GM18868 (cell line): ENCODE measurements at regions not wholly inside any gene's neighbourhood (a gene's known extent, or its start where the extent isn't known, plus 50 kb on each side); places are given as distances from the start of the nearest gene placed in this dataset.

Experiments
- ATAC-seq: cut with Tn5 transposase; IDR thresholded peaks from one replicate; pipeline ENCODE4 v1.9.1; 2021; ENCODE audit warnings: mild to moderate bottlenecking, moderate library complexity; ENCODE audit not compliant: unreplicated experiment

DNA sequence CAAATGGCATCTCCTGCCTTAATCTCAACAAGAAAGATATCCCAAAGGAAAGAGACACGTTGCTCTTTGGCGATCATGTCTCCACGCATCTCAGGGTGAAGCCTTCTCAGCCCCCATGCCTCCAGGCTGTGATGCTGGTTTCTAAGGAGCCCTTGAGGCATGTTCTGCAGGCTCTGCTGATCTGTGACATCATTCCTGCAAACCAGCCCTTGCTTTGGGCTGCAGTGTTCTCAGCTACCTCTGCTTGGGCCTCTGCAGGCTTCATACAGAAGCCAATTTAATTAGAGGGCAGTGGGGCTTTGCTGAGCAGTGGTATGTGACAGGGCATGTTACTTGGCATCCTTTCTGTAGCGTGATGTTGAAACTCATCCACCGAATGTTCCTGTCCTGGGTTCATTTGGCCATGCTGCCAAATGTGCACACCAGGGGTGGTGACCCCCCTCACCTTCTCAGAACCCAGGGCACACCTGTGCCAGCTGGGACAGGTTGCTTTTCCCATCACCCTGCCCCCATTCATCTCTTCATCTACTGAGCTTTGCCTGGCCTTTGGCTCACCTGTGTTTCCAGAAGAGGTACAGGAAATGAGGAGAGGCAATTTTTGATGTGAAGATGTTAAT, 230.9 kb downstream of the TEX29 start:
- no peak for ATAC-seq

DNA sequence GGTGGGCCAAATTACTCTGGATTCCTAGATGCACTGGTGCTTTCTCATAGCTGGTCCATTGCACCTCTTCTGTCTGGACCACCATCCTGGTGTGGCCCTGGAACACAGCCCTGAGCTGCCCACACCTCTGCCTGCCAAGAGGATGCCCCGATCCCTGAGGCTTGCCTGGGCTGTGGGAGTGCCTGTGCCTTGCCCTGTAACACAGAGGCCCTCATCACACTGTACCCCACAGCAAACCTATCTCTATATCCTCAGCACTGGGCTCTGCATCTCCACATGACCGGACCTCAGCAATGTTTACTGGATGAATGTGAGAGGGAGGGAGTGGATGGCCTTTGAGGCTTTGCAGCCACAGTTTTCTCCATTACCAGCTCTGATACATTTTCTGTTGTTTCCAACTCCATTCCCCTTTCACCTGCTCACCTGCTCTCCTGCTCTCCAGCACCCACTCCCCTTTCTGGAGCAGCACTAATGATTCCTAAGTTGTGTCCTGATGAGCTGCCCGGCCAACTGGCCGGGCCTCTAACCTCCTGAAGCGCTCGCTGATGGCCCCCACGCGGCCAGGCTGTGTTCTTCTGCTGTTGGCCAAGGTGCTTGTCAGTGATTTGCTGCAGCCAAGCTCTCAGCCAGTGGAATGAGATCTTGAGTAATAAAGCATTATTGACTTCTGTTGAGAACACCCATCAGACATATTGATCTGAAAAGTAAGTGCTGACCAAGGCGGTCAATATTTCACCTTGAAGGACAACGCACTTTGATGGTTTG, 232.6 kb downstream of the TEX29 start:
- ATAC-seq, result no peak

DNA sequence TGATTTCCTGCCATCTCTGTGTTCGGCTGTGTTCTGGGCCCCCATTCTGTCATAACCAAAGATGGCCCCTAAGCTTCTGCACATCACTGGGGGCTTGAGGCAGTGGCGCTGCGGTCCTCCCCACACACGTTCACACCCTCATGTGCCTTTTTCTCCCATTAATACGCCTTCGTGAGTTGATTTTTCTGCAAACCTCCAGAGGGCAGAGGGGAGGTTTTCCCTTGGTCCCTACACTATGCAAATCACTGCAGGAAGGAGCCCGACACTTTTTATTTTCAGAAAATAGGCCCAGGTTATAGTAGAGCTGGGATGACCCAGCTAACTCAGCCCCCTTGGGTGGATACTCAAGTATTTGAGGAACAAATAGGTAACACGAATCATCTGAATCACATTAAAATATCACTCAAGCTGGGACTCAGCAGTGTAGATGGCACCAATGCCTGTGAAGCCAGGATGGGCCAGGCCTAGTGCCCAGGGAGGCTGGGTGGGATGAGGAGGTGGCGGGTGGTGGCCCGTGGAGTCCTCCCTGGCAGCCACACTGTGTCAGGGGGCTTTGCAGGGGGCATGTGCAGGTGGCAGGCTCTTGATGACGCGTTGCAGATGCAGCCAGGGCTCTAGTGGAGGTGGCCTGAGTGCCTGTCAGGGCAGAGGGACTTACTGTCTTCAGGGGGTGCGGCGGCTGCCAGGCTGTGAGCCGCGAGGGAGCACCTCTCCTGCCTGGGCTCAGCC, 234.3 kb downstream of the TEX29 start:
- ATAC-seq, result no peak

DNA sequence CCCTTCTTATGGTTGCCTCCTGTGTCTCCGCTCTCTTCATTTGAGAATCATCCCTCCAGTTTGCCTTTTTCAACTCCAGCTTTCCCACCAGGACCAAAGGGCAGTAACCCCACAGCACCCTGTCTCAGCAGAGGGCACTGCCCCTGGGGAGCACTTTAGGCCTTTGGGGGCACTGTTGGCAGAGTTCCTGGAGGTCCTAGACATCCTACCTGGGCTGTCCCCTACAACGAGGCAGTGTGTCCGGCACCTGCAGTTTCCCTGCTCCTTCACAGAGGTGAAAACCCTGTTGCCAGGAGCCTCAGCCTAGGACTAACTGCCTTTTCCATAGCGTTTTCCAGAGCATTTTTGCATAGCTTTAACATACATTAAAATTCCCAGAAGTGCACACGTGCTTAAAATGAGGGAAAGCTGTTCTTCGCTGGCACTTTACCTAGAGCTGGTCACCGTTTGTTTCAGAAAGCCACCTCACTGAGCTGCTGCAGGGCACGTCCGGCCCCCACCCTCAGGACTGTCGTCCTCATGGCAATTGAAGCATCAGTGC, 234.9 kb downstream of the TEX29 start:
- no peak for ATAC-seq

DNA sequence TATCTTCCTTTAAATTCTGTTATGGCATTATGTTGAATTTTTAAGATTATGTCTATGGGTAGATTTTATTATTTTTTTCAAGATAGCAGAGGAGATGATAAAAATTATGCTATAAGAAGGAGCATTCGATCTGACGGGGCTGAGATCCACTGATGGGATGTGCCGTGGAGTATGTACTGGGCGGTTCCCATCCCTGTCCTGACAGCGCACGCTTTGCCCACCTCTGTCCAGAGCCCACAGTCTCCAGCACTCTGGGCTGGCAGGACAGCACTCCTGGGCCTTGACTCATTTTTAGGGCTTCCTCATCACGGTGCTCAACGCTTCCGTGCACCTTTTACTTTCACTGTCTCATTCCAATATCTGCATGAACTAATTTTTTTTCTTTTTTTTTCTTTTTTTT, 235.5 kb downstream of the TEX29 start:
- no peak for ATAC-seq

DNA sequence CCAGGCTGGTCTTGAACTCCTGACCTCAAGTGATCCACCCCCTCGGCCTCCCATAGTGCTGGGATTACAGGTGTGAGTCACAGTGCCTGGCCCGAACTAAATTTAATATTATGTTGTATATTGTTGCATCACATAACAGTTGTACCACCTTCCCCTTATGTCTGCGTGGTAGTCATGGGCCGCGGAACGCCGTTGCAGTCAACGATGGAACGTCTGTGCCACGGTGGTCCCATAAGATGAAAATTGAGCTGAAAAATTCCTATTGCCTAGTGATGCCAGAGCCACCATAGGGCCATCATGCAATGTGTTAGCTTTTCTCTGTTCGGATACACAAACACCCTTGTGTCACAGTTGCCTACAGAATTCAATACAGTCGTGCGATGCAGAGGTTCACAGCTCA, 236.1 kb downstream of the TEX29 start:
- ATAC-seq, result no peak

DNA sequence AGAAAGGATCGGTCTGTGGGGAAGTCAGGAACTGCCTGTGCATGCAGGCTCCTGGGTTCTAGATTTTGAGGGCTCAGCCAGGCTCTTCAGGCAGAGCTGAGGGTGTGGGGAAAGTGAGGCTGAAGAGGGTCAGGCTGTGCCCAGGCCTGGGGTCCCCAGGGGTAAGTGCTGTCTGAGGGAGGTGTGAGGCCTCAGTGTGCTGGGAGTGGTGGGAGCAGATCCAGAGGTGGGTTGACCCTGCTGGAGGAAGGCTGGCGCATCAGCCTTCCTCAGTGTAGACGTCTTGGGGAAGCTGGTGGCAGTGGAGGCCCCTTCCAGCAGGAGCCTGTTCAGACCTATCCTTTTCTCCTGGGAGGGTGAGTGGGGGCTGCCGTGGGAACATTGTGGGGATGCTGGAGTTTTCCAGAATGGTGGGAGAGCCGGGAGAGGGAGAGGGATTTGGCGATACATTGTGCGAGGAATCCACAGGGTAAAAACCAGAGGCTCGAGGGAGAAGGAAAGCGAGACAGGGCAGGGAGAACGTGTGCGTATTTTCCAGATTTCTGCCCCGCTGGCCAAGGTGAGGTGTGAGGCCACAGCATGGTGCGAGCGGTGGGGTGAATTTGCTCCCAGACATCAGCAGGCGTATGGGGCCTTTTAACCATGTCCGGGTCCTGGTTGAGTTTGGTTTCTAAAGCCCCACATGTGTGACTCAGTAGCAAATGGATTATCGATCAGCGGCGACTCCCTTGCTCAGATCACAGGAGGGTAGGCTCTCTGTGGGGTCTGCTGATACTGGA, 237.7 kb downstream of the TEX29 start:
- ATAC-seq, result no peak

DNA sequence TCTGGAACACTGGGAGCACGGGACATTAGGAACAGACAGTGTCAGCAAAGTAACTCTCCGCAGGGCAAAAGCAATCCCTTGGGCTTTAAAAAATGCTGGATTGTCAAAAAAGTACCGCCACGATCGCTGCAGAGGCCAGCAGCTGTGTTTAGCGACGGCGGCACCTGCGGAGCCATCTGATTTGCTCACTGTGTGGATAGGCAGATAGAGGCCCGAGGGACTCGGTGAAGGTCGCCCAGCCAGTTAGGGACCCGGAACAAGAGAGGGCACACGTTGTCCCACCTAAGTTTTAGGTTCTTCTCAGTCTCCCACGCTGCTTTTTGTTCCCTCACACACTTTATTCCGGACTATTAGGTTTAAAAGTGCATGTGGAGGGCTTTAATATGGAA, 238.3 kb downstream of the TEX29 start:
- no peak for ATAC-seq

DNA sequence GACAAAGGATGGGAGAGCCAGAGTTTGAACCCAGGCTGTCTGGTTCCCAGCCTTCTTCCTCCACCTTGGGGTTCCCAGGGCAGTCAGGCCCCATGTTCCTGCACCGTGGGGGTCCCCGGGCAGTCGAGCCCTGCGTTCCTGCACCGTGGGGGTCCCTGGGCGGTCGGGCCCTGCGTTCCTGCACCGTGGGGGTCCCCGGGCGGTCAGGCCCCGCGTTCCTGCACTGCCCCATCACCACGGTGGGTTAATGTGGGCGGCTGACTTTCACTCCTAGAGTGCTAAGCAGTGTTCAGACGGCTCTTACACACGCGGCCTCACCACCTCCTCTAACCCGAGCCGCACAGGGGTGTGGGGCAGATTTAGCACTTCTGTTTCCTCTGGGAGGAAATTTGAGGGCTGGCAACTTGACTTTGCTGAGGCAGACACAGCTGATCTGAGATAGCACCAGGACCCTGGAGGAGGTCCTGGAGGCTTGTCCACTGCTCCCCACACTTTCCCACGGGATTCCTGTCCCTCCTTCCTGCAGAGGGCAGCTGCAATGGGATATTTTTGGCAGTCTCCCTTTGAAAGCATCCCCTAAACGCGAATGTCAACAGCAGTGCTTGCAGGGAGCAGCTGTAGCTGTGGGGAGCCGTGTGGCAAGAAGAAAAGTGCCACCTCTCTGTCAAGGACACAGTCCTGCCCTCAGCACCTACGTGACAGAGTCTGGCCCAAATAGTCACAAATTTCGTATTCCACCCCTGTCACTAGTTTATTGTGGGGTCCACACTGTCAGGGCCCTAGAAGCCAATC, 239.4 kb downstream of the TEX29 start:
- ATAC-seq, result no peak

DNA sequence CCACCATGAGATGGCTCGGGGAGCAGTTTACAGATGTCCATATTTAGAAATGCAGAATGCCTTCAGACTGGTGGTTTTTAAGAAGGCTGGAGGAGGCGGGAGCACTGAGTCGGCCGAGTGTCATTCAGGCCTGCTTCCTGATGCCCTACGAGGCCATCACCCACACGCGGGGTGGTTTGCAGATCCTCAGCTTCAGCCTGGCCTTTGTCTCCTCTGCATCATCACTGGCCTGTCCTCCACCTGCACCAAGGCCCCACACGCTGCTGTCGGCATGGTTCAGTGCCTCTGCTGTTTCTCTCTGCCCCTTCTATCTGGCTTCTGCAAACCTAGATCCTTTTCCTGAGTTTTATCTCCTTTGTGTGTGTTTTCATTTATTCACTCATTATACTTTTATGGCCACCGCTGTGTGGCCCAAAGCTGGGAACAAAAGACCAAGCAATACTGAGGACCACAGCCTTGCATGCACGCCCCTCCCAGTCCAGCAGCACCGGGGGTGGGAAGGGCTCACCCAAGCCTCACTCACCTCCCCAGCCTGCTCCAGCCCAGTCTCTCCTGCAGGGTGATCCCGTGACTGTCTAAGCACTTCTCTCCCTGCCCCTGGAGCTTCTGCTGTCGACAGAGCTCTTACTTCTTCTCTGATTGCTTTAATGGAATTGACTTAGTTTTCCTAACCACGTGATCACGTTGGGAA, 240.8 kb downstream of the TEX29 start:
- ATAC-seq, result no peak

DNA sequence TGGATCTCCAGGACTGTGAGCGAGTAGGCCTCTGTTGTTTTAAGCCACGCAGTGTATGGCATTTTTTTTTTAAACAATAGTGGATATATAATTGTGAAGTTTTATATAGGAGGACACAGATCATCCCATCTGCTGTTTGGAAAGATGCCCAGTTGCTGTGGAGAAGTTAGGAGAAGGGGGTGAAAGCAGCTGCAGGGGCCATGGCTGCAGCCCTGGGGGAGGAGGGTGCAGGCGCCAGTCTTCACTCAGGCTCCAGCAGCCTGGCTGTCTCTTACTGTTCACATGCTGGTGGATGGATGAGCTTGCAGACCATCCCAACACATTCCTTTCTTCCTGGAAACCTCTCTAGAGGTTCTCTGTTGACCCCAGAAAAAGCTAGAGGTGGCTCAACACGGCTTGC, 242.3 kb downstream of the TEX29 start:
- ATAC-seq, result no peak

DNA sequence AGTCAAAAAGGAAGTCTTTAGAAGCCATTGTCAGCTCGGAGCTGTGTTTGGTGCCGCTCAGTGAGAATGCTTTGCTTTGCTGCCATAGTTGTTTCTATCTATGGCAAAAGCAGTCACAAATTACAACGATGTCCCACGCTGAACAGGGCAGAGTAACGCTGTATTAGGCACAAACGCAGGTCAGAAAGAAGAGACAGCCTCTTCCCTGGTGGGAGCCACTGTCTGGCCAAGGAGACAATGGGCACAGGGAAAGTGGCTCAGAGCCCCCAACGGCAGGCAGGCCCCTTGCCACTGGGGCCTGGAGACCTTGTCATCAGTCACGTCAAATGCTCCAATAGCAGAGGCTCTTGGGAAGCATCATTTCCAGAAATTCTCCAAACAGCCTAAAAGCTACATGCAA, 244.2 kb downstream of the TEX29 start:
- ATAC-seq, result no peak

DNA sequence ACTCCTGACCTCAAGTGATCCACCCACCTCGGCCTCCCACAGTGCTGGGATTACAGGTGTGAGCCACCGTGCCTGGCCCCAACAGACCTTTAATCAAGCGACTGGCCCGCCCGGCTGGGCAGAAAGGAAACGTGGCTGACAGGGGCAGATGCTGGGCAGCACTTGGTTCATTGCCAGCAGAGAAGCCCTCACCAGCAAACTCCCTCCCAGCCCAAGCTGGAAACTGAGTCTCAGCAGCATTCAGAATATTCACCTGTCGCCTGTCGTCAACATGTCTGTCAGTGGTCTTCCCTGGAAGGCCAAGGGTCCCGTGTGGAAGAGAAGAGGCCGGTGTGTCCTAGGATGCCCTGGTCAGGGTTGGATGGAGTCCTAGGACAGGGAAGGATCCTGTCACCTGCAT, 245.0 kb downstream of the TEX29 start:
- no peak for ATAC-seq

DNA sequence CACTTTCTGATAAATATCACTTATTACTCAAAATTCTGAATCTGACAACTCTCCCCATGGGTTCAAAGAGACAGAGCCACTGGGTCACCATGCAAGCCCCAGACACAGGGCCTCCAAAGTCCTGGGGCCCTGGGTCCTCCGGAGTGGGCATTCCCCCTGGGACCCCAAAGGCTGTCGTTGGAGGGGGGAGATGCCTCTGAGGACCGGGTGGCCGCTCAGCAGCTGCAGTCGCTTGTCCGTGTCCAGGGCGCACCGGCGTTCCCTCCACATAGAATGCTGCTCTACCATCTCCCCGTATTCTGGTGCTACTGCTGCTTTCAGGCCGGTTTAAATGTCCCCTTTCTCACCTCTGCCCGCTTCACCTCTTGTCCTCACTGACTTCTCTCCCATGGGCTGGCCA, 246.1 kb downstream of the TEX29 start:
- ATAC-seq, result no peak

DNA sequence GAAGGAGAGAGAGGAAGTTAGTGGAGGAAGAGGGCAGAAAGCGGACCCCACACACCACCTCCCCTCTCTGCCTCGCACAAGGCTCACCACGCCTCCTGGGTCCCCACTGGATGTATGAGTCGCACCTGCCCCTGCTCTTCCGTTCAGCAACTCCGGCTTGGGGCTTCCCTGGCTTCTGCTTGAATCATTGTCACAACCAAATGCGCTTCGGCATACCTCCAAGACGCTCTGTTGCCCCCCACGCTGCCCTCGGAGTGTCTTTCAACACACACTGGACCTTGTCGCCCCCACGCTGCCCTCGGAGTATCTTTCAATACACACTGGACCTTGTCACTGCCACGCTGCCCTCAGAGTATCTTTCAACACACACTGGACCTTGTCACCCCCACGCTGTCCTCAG, 247.2 kb downstream of the TEX29 start:
- no peak for ATAC-seq

DNA sequence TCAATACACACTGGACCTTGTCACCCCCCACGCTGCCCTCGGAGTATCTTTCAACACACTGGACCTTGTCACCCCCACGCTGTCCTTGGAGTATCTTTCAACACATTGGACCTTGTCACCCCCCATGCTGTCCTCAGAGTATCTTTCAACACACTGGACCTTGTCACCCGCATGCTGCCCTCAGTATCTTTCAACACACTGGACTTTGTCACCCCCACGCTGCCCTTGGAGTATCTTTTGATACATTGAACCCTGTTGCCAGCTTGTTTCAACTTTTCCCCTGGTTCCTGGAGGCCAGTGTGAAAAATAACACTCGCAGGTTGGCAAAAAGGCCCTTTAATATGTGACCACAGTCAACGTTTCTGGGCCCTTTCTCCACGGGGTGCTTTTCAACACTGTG, 247.8 kb downstream of the TEX29 start:
- no peak for ATAC-seq

DNA sequence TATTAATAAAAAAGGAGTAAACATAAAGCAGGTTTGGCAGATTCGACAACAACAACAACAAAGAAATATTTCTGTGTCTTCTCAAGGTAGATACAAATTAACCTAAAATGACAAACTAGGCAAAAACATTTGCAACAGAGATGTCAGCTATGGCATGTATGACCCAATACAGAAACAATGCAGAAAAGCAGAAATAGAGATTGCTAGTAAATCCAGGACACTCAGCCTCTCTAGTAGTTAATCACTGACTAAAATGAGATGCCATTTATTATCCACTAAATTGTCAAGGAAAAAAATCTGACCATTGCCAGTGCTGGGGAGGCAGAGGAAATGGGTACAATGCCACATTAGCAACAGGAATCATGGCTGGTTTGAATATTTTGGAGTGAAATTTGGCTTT, 250.5 kb downstream of the TEX29 start:
- no peak for ATAC-seq

DNA sequence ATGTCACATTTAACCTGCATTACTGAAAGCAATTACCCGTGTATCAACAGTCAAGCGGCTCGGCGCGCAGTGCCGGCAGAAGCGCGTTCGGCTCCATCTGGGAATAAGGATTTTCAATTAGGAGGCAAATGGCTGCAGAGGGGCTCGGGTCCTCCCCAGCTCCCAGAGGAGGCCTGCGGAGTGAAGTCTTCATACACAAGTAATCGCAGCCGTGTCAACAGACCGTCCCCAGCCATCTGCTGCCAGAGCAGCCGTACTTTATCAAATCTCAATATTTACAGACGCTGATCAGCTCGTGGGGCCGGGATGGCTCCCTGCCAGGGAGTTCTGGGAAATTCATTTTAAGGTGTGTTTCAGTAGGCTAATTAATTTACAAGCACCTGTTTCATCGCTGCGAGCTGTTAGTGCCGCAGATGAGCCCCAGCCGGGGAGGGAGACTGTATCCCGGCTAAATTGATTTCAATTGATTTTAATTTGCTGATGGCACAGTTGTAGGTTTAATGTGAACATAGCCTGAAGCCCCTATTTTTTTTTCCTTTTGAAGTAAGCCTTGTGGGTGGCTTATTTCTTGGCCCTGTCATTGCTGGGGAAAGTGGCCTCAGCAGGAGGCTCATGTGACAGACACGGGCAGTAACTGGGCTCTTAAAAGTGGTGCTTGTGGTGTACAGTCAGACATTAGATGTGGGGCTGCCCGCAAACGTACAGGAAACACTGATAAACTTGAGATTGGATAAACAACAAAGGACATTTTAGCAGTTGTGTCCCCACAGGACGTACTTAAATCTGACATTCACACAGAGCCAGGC, 252.7 kb downstream of the TEX29 start:
- no peak for ATAC-seq

DNA sequence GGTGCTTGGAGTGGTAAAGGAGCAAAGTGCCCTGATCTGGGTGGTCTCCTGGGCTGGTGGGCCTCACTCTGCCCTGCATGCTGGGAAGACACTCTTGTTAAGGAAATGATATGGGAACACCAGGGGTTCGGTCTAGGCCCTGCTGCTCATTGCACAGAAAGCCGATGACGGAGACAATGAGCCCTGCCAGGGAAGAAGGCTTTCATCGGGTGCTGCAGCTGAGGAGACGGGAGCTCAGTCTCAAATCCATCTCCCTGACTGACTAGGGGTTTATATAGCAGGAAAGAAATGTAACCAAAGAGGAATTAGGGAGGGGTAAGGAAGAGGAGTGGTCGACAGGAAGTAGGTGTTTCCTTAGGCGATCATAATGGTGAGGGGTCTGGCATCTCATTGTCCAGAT, 253.4 kb downstream of the TEX29 start:
- no peak for ATAC-seq
